ENCODE measurements at regions not wholly inside any gene's neighbourhood (a gene's known extent, or its start where the extent isn't known, plus 50 kb on each side); places are given as distances from the start of the nearest gene placed in this dataset.

GRCh38 chr15:98596885-98597392 lies 51.4 kb upstream of the IGF1R start:
- H3K9me3 Mint-ChIP-seq, result no peaks in the 10 kb centered on the region
- H3K27ac Mint-ChIP-seq, result no peak overlapping the region
- H3K4me3 Mint-ChIP-seq, result no peak overlapping the region
- H3K27me3 Mint-ChIP-seq, result peaks cover 6% of the 10 kb centered on the region
- no peaks in the 10 kb centered on the region for H3K36me3 Mint-ChIP-seq (ENCODE audit: low read depth)
- no peak for ATAC-seq (replicated peaks)
- peaks cover 7% of the 10 kb centered on the region for H3K4me1 Mint-ChIP-seq

GRCh38 chr15:98597666-98598065 lies 50.7 kb upstream of the IGF1R start:
- Mint-ChIP-seq H3K9me3 (no peaks in the 10 kb centered on the region), H3K4me1 (peaks cover 7% of the 10 kb centered on the region), H3K36me3 (ENCODE audit: low read depth) (no peaks in the 10 kb centered on the region), H3K27ac (no peak overlapping the region), H3K4me3 (no peak overlapping the region), H3K27me3 (peaks cover 3% of the 10 kb centered on the region)
- ATAC-seq (replicated peaks), result no peak

Measured in activated T-helper 17 cell treated with anti-CD3 and anti-CD28 coated beads, Interleukin-2, amount 50 U/mL, for 72 hours (primary cell).